Daoy (cell line): ENCODE measurements at regions not wholly inside any gene's neighbourhood (a gene's known extent, or its start where the extent isn't known, plus 50 kb on each side); places are given as distances from the start of the nearest gene placed in this dataset.
A peak's percentile ranks its signal among the peaks of the same experiment; 100 is the strongest.

Source experiments
- DNase-seq: peaks from one replicate; pipeline ENCODE4 v3.0.0-alpha.2; 2015; ENCODE audit warnings: low read depth

DNA sequence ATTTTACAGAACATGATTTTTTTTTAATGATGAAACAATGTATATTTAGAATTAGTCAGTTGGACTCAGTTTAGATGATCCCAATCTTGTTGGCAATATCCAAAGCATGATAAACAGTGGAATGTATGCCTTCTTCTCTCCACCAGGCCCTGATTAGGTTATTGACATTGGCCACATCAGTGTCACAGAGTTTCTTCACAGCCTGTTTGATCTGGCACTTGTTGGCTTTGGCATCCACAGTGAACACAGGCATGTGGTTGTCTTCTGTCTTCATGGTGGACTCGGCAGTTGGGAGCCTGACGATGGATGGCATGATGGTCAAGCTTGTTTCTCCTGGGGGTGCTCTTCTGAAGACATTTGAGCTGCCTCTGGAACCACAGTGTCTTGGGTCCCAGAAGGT lies 317.5 kb downstream of the PMP22 start:
- no peak for DNase-seq

DNA sequence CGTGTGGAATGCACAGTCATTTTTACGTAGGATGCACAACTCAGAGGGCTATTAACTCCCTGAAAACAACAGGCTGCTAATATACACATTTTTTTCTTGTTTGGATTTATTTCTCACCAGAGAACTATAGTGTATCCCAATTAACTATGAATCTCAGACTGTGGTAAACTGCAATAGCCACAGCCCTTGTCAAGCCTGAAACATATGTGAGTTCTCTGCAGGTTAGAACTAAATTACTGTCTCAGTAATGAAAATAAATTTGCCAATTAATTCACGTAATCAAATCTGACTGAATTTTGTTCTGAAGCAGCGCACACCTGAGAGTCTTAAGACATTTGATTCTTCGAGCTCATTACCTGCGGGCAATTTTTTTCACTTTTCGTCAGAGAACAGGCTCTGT lies 318.6 kb downstream of the PMP22 start:
- DNase-seq, result no peak

DNA sequence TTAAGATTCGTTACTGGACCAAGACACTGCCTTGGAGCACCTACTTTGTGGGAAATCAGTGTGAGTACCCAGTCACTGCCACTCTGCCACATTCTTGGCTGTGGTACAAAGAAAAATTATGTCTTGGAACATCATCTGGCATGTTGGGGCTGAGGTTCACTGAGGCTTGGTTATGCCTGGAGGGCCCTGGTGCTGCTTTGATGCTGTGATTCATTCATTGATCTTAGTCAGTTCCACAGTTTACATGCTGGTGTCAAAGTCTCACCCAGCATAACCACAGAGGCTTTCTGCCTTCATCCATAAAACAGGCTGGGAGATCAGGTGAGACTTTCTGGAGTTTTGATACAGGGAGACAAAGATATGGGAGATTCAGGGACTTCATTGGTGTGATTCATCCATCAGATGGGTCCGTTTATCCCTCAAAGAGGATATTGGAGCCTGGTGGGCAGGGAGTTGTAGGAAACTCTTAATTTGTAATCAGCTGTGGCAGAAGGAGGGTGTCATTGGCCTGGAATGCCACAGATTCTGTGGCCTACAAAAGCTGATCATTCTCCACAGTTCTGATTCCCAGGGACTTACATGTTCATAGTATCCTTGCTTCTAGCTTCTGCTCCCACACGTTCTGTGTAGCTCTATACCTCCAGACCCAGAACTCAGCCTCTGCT lies 322.5 kb downstream of the PMP22 start:
- DNase-seq, result peak; percentile 87

DNA sequence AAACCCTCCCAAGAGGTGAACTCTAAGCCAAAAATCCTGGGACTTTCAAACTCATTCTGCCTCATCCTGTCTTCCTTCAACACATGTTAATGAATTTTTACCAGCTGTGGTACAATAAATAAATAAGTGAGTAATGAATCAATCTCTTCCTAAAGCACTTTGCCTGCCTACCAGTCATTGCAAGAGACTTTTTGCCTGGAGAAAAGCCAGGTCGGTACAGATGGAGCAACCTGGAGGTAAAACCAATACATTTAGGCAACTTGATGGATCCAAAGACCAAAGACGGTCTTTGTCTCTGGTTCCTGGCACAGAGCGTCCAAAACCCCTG lies 324.2 kb downstream of the PMP22 start:
- peak; percentile 41 for DNase-seq

DNA sequence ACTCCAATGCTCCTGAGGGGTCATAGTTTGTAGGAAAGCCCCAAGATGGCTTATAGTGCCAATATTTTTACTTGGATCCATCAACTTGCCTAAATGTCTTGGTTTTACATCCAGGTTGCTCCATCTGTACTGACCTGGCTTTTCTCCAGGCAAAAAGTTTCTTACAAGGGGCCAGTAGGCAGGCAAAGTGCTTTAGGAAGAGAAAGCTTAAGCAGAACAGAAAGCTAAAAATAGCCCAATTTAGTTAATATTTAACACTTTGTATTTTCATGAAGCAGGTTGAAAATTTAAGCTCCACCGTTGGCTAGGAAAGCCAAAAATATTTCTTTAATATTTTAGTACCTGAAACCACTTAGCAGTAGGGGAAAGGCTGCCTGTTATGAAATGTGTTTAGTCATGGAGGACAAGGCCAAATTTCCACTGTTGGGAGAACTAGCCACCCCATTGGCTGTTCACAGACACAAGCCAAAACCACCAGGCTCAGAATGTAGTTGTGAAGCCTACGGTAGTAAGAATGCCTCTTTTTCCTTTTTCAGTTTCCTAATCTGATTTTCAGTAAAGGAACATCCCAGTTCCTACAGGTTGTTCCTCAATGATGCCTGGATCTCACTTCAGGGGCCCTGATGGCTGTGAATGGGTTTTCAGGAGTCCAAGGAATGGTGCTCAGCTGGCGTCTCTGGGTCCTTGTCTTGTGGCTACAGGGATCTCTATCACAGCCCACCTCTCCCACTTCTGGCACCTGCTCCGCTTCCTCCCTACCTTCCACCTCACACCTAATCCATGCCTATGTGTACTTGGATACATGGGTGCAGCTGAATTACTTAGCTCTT lies 324.8 kb downstream of the PMP22 start:
- peak; percentile 22 for DNase-seq

DNA sequence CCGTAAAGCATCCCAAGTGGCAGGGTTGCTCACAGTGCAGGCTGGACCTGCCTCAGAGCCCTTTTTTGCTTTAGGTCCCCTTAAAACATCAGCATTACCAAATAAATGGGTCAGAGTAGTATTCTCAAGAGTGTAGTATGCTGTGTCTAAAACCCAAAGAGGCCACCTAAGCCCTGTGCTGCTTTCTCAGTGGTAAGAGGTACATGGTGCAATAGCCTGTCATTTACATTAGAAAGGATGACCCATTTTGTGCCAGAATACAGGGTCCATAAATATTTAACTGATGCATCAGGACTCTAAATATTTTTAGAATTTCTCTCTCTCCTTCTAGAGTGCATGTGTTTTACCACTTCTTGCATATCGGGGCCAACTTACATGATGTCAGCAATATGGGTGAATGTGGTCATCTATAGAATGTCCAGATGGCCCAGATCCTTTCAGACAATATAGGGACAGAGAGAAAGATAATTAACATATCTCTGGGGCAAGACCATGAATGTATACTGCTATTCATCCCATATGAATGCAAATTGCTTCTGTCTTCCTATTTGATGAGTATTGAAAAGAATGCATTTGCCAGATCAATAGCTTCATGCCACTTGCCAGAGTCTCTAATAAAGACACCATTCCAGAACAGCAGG lies 329.2 kb downstream of the PMP22 start:
- no peak for DNase-seq

DNA sequence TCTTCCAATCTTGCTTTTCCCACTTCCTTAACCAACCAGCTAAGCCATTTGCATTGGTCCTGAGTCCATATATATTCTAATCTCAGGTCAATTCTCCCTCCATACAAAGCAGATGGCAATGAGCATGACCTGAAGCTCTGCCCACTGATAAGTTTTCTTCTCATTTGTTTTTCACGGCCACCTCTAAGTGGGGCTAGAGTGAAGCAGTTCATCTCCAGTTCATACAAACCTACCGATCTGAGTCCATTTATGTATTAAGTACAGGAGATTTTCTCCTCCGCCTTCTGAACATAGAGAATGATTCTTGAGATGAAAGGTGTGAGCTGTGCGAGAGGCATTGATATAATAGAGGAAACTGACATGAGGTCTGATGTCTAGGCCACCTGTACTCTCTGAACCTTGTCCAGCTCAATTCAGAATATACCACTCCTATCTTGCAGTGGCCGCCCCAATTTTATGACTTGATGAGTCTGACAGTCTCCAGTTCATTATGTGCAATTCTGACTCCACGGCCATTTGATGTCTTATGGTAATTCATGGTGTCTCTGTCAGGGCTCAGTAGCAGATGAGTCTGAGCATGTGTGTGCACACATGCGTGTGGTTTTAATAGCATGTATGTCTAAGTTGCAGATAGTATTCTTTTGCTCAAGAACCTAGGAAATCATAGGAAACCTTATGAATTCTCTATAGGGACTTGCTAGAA lies 329.8 kb downstream of the PMP22 start:
- DNase-seq, result no peak

DNA sequence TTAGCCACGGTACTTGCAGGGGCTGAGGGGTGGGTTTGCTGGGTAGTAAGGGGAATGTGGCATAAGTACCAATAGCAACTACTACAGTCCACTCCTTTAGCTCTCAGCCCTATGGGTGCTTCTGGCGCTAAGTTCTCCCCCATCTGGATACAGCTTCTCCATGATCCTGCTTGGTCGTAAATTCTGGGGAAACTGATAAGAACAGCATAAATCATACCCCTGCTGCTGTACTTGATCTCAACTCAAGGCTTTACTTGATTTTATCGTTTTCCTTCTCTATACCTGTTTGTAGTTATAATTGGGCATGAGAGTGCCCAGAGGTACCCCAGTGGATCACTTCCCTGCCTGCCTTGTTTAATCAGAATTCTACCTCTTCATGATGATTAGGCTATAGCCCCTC lies 331.4 kb downstream of the PMP22 start:
- no peak for DNase-seq

DNA sequence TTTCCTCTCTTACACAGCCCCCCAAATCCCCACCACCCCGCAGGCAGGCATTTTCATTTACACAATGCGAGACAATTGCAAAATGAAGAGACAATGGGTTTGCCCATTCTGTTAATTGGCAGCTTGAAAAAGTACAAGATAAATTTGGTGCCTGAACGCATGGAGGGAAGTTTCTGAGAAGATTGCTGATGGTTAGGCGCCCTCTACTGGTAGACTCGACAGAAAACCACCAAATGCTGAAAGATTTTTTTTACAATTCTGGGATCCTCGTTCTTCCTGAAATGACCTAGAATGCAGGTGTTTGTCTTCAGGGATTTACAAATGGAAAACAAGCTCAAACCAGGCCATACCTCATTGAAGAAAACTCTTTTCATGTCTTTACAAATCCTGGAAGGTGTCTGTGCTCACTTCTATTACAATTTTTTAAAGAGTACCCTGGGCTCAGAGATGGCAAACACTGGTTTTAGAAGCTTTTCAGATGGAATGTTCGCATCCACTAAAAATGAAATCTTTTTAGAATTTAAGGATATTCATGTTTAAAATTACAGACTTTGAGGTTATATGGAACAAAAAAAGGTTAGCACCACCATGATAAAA lies 338.5 kb downstream of the PMP22 start:
- peak; percentile 71 for DNase-seq

DNA sequence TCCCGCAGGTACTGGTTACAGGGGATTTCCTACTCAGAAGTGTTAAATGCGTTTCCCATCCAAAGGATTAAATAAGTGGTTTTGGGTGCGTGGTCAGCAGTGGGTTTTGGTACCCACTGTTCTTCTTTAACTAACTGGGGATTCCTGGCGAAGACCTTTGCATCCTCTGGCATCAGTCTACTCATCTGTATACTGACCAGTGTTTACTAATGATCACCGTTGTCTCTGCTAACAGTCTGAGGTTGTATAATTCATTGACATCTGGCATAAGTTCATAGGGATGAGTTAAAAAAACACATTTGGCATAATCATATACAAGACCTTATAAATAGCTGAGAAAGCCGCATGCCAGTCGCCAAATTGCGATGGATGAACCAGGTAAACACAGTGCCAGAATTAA lies 339.1 kb downstream of the PMP22 start:
- no peak for DNase-seq

DNA sequence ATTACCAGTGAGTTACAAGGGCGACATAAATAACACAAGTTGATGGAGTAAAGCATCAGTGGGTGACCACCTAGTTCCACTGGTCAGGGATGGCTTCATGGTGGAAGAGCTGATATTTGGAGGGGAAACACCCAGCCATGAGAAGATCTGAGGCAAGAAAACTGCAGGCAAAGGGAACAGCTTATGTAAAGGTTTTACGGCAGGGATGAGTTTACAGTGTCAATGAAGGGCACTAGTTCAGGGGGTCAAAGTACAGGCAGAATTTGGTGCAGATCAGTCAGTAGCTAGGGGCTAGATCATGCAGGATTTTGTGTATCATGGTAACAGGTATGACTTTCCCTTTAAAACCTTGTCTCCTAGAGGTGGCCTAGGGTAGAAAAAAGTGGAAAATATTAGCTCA lies 339.6 kb downstream of the PMP22 start:
- DNase-seq, result no peak

DNA sequence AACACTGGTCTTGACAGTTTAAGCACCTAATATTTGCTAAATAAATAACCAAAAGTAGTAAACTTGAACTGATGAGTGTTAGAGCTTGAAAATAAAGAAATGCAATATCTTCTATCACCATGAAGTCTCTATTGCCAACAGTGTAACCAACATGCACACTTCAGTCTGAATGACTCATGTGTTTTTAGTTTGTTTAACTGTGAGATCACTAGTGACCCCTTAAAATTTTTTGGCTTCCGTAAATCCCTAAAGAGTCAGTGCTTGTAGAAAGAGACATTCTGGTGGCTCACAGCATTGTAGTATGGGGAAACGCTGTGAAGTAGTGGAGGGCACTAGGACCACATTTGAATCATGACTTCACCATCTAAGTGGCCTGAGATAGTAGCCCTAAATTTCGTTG lies 341.1 kb downstream of the PMP22 start:
- DNase-seq, result peak; percentile 26

DNA sequence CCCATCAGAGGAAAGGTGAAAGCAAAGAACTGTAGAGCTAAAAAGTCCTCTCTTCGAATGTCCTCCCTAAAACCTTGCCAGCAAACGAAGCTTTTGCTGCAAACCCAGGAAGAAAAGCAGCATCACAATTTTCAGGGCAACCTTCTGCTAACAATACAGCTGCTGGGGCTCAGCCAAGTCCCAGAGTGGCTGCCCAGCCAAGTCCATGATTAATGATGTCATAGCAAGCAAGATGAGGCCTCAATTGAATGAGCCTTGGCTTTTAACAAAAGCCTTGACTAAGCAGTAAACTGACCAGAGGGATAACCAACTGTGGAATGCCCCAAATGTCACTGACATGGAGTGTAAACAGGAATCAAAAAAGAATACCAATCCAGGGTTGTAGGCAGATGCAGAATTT lies 342.7 kb downstream of the PMP22 start:
- DNase-seq, result no peak

DNA sequence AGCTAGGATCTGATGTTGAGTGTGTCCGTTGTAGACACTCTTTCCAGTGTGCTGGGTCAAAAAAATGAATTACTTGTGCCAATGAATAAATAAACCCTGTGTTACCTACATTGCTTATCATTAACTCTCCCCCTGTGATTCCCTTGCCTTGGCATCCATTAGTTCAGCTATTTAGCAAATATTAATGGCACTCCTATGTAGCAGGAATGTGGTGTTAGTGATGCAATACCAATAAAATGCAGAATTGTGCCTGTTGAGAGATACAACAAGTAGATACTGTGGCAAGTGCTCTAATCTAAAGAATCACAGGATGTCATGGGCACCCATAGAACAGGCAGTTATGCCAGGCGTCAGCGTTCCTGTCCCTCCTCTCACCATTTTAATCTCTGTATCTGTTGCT lies 343.2 kb downstream of the PMP22 start:
- no peak for DNase-seq

DNA sequence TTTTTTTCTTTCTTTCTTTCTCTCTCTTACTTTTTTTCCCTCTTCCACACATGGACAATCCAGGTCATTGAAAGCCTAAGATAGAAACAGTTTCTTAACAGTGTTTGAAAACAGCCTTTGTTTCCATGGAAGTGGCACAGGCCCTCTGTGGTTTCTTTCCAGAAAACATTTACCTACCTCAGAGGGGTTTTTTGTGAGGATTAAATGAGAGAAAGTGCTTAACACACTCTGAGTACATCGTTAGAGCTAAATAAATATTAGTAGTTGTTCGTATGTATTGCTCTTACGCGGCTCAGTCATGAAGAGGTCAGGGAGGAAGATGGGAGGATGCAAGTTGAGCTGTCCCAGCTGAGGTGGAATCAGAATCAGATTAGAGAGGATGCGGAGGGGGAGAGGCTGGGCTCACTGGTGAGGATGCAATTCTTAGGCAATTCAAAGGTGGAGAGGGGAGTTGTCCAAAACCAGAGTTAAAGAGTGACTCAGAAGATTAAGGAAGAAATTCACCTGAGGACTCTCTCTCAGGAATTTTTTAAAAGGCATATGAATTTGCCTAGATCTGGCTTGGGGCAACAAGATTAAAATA lies 345.4 kb downstream of the PMP22 start:
- DNase-seq, result no peak

DNA sequence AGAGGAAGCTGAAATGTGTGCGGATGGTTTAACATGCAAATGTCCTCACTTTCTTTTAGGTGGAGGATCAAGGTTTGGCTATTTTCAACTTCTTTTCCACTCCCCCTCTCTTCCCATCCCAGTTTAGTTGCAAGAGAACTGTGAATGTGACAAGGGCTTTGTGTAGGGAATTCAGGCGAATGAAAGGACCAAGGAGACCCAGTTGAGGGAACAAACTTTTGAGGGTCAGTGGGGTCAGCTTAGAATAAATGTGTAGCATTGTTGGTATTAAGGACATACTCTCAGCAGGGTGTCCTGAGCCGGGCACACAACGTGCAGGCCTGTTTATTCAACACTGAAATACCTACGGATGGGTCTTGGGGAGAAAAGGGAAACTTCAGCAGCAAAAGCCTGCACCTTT lies 346.0 kb downstream of the PMP22 start:
- no peak for DNase-seq

DNA sequence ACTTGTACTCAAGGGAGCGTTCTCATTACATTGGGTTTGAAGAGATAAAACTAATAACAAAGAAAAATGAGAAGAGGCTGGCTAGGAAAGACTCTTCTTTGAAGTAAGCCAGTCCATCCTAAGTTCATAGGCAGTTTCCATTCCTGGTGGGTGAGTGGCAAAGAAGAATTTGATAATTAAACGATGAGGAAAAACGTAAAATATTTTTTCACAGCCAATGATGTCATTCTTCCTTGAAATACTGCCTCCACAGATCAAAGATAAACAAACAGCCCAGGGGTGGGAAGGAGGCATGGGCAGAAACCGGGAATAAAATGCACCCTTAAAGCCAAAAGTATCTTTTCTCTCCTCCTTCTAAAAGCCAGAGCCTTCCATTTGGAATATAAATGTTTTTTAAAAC lies 346.6 kb downstream of the PMP22 start:
- DNase-seq, result peak; percentile 32

DNA sequence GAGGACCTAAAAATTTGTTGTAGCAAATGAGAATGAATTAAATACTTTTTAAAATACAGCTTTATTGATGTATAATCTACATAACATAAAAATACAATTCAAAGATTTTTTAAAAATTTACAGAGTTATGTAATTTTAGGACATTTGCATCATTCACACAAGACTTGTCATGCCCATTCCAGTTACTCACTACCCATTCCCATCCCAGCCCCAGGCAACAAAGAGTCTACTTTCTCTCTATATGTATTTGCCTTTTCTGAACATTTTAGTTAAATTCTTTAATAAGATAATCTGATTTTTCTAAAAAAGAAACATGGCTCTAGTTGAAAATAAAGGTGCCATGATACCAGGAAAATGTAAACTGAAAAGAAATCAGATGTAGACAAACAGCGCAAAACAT lies 354.2 kb downstream of the PMP22 start:
- no peak for DNase-seq

DNA sequence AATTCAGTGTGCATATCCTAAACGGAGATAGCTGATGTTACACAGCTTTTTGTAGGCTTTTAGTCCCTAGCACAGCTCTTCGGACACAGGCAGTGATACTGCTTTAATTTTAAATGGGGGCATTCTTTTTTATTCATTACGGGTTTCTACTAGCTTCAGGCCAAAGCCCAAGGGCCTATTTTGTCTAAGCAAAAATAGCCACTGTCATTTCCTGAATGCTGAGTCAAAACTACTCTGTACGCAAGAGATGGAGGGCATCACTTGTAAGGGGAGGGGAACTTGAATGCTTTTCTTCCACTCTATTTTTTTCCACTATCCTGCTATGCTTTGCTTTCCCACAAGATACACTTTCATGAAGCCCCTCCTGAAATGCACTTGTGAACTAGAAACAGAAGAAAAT lies 360.7 kb downstream of the PMP22 start:
- no peak for DNase-seq

DNA sequence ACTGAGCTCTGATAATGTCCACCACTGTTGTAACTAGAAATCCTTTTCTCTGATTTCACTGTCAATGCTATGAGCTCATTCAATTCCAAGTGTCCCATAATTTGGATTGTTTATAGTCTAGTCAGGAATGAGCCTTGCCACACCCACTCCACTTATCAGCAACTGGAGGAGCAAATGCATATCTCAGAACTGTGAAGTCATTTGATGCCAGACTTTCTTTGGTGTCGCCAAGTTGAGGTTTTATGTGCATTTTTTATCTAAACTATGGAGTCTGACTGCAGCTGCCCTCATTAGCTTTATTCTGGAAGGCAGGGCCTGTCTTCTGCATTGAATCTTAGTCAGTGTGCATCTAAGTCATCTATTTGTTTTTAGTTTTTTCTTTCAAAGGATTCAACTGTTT lies 361.3 kb downstream of the PMP22 start:
- peak; percentile 17 for DNase-seq

DNA sequence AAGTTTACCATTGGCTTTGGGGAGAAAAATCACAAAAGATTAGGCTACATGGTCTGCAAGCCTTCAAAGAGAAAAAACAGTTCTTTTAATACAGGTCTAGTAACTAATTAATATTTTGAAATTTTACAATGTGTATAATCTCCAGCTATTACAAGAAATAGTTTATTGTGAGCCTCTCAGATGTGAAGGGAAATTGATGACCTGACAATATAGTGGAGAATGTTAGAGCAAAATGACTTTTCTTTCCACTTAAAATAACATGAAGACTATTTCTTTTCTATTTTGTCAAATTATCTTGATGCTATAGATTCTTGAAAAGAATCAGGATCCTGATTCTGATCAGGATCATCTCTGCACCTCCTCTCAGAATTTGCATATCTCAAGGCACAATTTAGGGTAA lies 362.3 kb downstream of the PMP22 start:
- DNase-seq, result no peak

DNA sequence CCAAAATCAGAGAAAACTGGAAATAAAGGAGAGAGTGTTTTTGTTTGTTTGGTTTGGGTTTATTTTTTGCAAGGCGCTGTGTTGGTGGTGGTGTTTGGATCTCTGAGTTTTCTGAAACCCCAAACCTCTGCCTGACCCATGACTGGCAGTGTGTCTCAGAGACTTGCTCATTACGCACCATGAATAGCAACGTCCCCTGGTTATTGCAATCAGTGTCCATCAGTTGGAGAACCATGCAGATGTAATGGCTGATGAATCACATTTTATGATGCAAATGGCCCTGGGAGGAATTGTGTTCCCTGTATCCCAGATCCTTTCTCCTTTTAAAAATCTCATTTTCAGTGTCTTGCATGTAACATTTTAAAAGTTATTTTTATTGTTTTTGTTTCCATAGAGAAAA lies 362.8 kb downstream of the PMP22 start:
- no peak for DNase-seq
